ENCODE measurements at regions not wholly inside any gene's neighbourhood (a gene's known extent, or its start where the extent isn't known, plus 50 kb on each side); places are given as distances from the start of the nearest gene placed in this dataset.

- no peak for DNase-seq (ENCODE audit: low read depth, low spot score)
- TF ChIP-seq CTCF (IDR thresholded peaks at IDR 0.05; ENCODE audit: low read depth, low read length) = no peak
- ChIA-PET POLR2A (no interaction called here), CTCF (no interaction called here)
- Histone ChIP-seq H3K27ac (ENCODE audit: low read depth, low read length) (no peak overlapping the region), H3K9me3 (ENCODE audit: control insufficient read depth, insufficient read depth, low read length) (no peaks in the 10 kb centered on the region), H3K4me3 (ENCODE audit: low read depth, low read length) (no peak overlapping the region), H3K27me3 (ENCODE audit: control insufficient read depth, insufficient read depth, low read length) (no peaks in the 10 kb centered on the region)
Observed at GRCh38 chr12:91900971-91901370, 244.7 kb downstream of the BTG1 start.

GRCh38 chr12:91899056-91899455, 246.6 kb downstream of the BTG1 start:
- CTCF ChIA-PET = interaction anchor here (0.5 to 1.5 kb wide), 3 partner anchors 17 to 709 kb away, joined by 3 to 7 read pairs (median 4); no protein-coding TSS in a partner anchor
- H3K27ac ChIP-seq (ENCODE audit: low read depth, low read length) = no peak overlapping the region
- no peak for TF ChIP-seq CTCF (IDR thresholded peaks at IDR 0.05; ENCODE audit: low read depth, low read length)

GRCh38 chr12:91897025-91897515, 248.6 kb downstream of the BTG1 start:
- Histone ChIP-seq H3K9me3 (ENCODE audit: control insufficient read depth, insufficient read depth, low read length) (no peaks in the 10 kb centered on the region), H3K27ac (ENCODE audit: low read depth, low read length) (no peak overlapping the region), H3K27me3 (ENCODE audit: control insufficient read depth, insufficient read depth, low read length) (no peaks in the 10 kb centered on the region), H3K4me3 (ENCODE audit: low read depth, low read length) (no peak overlapping the region)
- DNase-seq (ENCODE audit: low read depth, low spot score) = no peak
- ChIA-PET CTCF (interaction anchor here (0.8 kb wide), 1 partner anchor 10 kb away, joined by 3 read pairs; no protein-coding TSS in a partner anchor), POLR2A (no interaction called here)
- TF ChIP-seq CTCF (IDR thresholded peaks at IDR 0.05; ENCODE audit: low read depth, low read length) = no peak

More at GRCh38 chr12:91899056-91899455, 246.6 kb downstream of the BTG1 start:
- Histone ChIP-seq H3K9me3 (ENCODE audit: control insufficient read depth, insufficient read depth, low read length) (no peaks in the 10 kb centered on the region), H3K27me3 (ENCODE audit: control insufficient read depth, insufficient read depth, low read length) (no peaks in the 10 kb centered on the region), H3K4me3 (ENCODE audit: low read depth, low read length) (no peak overlapping the region)
- POLR2A ChIA-PET = no interaction called here
- no peak for DNase-seq (ENCODE audit: low read depth, low spot score)

- no peak for DNase-seq (ENCODE audit: low read depth, low spot score)
- H3K27me3 ChIP-seq (ENCODE audit: control insufficient read depth, insufficient read depth, low read length) = no peaks in the 10 kb centered on the region
- TF ChIP-seq CTCF (IDR thresholded peaks at IDR 0.05; ENCODE audit: low read depth, low read length) = no peak
- no peak overlapping the region for H3K27ac ChIP-seq (ENCODE audit: low read depth, low read length)
- CTCF ChIA-PET = interaction anchor here (0.6 to 0.8 kb wide), 2 partner anchors 9 to 13 kb away, joined by 3 to 5 read pairs; no protein-coding TSS in a partner anchor
- H3K4me3 ChIP-seq (ENCODE audit: low read depth, low read length) = no peak overlapping the region
- POLR2A ChIA-PET = no interaction called here
- no peaks in the 10 kb centered on the region for H3K9me3 ChIP-seq (ENCODE audit: control insufficient read depth, insufficient read depth, low read length)
Observed at GRCh38 chr12:91896286-91897024, 249.2 kb downstream of the BTG1 start.

GRCh38 chr12:91894911-91895310, 250.7 kb downstream of the BTG1 start:
- H3K9me3 ChIP-seq (ENCODE audit: control insufficient read depth, insufficient read depth, low read length) = no peaks in the 10 kb centered on the region
- ChIA-PET CTCF (no interaction called here), POLR2A (no interaction called here)
- no peak for DNase-seq (ENCODE audit: low read depth, low spot score)
- no peak overlapping the region for H3K27ac ChIP-seq (ENCODE audit: low read depth, low read length)
- H3K27me3 ChIP-seq (ENCODE audit: control insufficient read depth, insufficient read depth, low read length) = no peaks in the 10 kb centered on the region
- no peak for TF ChIP-seq CTCF (IDR thresholded peaks at IDR 0.05; ENCODE audit: low read depth, low read length)
- H3K4me3 ChIP-seq (ENCODE audit: low read depth, low read length) = no peak overlapping the region

All from AG04450 (cell line).